Smooth muscle cell (in vitro differentiated cells): ENCODE measurements at regions not wholly inside any gene's neighbourhood (a gene's known extent, or its start where the extent isn't known, plus 50 kb on each side); places are given as distances from the start of the nearest gene placed in this dataset.
A peak's percentile ranks its signal among the peaks of the same experiment; 100 is the strongest.

Experiments used
- DNase-seq: peaks from one replicate; lab custom pipeline; 2025; ENCODE audit not compliant: unreplicated experiment; lab: John Stamatoyannopoulos, UW
- H2AFZ ChIP-seq: fragments of 200-600 bp; sonication (generic); 2 replicates; pipeline ENCODE4 v1.6.0; 2016; ENCODE audit warnings: antibody characterized with exemption, low read depth, mild to moderate bottlenecking
- H3F3A ChIP-seq: fragments of 200-600 bp; sonication (generic); 2 replicates; pipeline ENCODE4 v1.6.0; 2017; ENCODE audit warnings: antibody characterized with exemption, low read depth
- H3K27ac ChIP-seq: fragments of 200-600 bp; sonication (generic); 2 replicates; pipeline ENCODE4 v1.5.1; 2016; ENCODE audit warnings: low read depth, mild to moderate bottlenecking
- H3K27me3 ChIP-seq: fragments of 200-600 bp; sonication (generic); 2 replicates; pipeline ENCODE4 v1.6.1; 2016; ENCODE audit warnings: low read depth, mild to moderate bottlenecking
- H3K36me3 ChIP-seq: fragments of 200-600 bp; sonication (generic); 2 replicates; pipeline ENCODE4 v1.5.1; 2016; ENCODE audit warnings: low read depth
- H3K4me1 ChIP-seq: fragments of 200-600 bp; sonication (generic); 2 replicates; pipeline ENCODE4 v1.5.1; 2016; ENCODE audit warnings: low read depth
- H3K4me2 ChIP-seq: fragments of 200-600 bp; sonication (generic); 2 replicates; pipeline ENCODE4 v1.6.0; 2016; ENCODE audit warnings: mild to moderate bottlenecking
- H3K4me3 ChIP-seq: fragments of 200-600 bp; sonication (generic); 2 replicates; pipeline ENCODE4 v1.5.1; 2016; ENCODE audit warnings: mild to moderate bottlenecking
- H3K79me2 ChIP-seq: fragments of 200-600 bp; sonication (generic); 2 replicates; pipeline ENCODE4 v1.6.0; 2016; ENCODE audit warnings: low read depth, mild to moderate bottlenecking
- H3K9ac ChIP-seq: fragments of 200-600 bp; sonication (generic); 2 replicates; pipeline ENCODE4 v1.6.0; 2016; ENCODE audit warnings: low read depth
- H3K9me3 ChIP-seq: fragments of 200-600 bp; sonication (generic); replicated peaks from 2 replicates; pipeline ENCODE4 v1.5.1; 2016; ENCODE audit warnings: low read depth
- H4K20me1 ChIP-seq: fragments of 200-600 bp; sonication (generic); 2 replicates; pipeline ENCODE4 v1.6.0; 2016; ENCODE audit warnings: low read depth
- CTCF ChIP-seq: fragments of 200-600 bp; sonication (generic); IDR thresholded peaks from 2 replicates; pipeline ENCODE4 v1.5.1; 2017; ENCODE audit warnings: borderline replicate concordance, mild to moderate bottlenecking, antibody characterized with exemption; ENCODE audit not compliant: insufficient read depth, poor library complexity, severe bottlenecking
- WGBS: methylation state at CpG from one replicate; pipeline ENCODE4 v1.1.7; 2016; ENCODE audit warnings: low lambda C conversion rate; 5-methylcytosine and 5-hydroxymethylcytosine counted together

- DNase-seq: no peak
- Histone ChIP-seq H3K27me3 (no peaks in the 10 kb centered on the region), H3K4me3 (no peak overlapping the region), H3K9ac (no peak overlapping the region), H3K4me2 (no peak overlapping the region), H3K9me3 (no peaks in the 10 kb centered on the region), H3K79me2 (no peaks in the 10 kb centered on the region), H3F3A (no peaks in the 10 kb centered on the region), H3K4me1 (no peaks in the 10 kb centered on the region), H3K27ac (no peak overlapping the region), H3K36me3 (no peaks in the 10 kb centered on the region), H4K20me1 (no peaks in the 10 kb centered on the region), H2AFZ (no peak overlapping the region)
- no peak for TF ChIP-seq CTCF
- 66% methylated on average over 6 of the region's 6 CpGs for WGBS
Observed at GRCh38 chr5:13595978-13596377, 348.5 kb downstream of the DNAH5 start.

- Histone ChIP-seq H3F3A (no peaks in the 10 kb centered on the region), H3K27ac (no peak overlapping the region), H3K27me3 (no peaks in the 10 kb centered on the region), H3K9me3 (no peaks in the 10 kb centered on the region), H3K4me2 (peak overlapping the region; percentile 37), H3K79me2 (no peaks in the 10 kb centered on the region), H3K36me3 (no peaks in the 10 kb centered on the region), H3K4me3 (no peak overlapping the region), H4K20me1 (no peaks in the 10 kb centered on the region), H3K9ac (no peak overlapping the region), H3K4me1 (no peaks in the 10 kb centered on the region), H2AFZ (no peak overlapping the region)
- no peak for TF ChIP-seq CTCF
- DNase-seq: no peak
- 64% methylated on average over 1 of the region's 1 CpG for WGBS
Observed at GRCh38 chr5:13591621-13592020, 352.9 kb downstream of the DNAH5 start.

GRCh38 chr5:13585324-13585723 is 359.2 kb downstream of the DNAH5 start:
- Histone ChIP-seq H3K4me1 (no peaks in the 10 kb centered on the region), H3K4me2 (no peak overlapping the region), H3F3A (no peaks in the 10 kb centered on the region), H3K79me2 (no peaks in the 10 kb centered on the region), H2AFZ (no peak overlapping the region), H3K9me3 (no peaks in the 10 kb centered on the region), H4K20me1 (no peaks in the 10 kb centered on the region), H3K4me3 (no peak overlapping the region), H3K27ac (no peak overlapping the region), H3K9ac (no peak overlapping the region), H3K36me3 (no peaks in the 10 kb centered on the region), H3K27me3 (no peaks in the 10 kb centered on the region)
- WGBS: 83% methylated on average over 2 of the region's 2 CpGs
- TF ChIP-seq CTCF: no peak
- no peak for DNase-seq

GRCh38 chr5:13581914-13582313 is 362.6 kb downstream of the DNAH5 start:
- H4K20me1 ChIP-seq: no peaks in the 10 kb centered on the region
- WGBS: 92% methylated on average over 7 of the region's 7 CpGs
- no peak overlapping the region for H3K4me3 ChIP-seq
- no peak overlapping the region for H3K9ac ChIP-seq
- H3K27me3 ChIP-seq: no peaks in the 10 kb centered on the region
- H3K36me3 ChIP-seq: no peaks in the 10 kb centered on the region
- DNase-seq: no peak
- no peaks in the 10 kb centered on the region for H3K4me1 ChIP-seq
- H3F3A ChIP-seq: no peaks in the 10 kb centered on the region
- H3K4me2 ChIP-seq: no peak overlapping the region
- H3K27ac ChIP-seq: no peak overlapping the region
- H2AFZ ChIP-seq: no peak overlapping the region
- TF ChIP-seq CTCF: no peak
- H3K9me3 ChIP-seq: no peaks in the 10 kb centered on the region
- H3K79me2 ChIP-seq: no peaks in the 10 kb centered on the region
